ENCODE measurements at regions not wholly inside any gene's neighbourhood (a gene's known extent, or its start where the extent isn't known, plus 50 kb on each side); places are given as distances from the start of the nearest gene placed in this dataset.

DNA sequence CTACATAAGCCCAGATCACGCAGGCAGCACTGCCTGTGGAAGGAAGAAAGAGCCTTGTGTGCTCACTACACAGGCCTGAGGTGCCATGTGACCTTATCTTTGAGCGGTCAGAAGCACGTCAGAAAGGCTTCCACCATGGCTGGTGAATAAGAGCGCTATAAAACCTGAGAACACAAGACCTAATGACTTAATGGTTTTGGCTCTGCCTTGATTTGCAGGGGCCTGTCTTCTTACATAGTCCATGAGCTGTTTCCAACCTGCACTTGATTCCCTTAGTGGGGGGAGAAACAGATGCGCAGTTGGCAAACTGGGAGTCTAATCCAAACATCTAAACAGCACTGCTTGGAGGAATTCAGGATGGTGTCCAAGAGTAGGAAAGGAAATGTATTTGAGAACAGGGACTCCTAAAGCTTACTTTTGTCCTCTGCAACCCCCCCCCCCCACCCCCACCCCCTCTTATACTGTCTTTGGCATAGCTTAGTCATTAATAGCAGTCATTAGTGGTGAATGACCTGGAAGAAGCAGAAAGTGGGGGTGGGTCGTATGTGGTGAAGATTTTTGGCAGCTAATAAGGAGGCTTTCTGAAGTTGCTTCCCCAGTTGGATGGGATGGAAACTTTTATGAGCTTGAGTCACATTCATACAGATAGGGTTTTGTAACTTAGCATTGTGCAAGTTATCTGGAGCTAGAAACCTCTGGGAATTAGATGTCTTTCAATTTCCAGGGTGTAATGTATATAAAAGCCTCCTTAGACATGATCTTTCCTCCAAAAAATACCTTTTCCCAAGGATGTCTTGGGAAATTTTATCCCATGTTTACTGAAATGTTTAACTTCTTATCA is 454.1 kb downstream of the MEIS1 start:
- DNase-seq (ENCODE audit: extremely low read depth, low read depth), result peak; percentile 94
- TF ChIP-seq, protein P1, sequence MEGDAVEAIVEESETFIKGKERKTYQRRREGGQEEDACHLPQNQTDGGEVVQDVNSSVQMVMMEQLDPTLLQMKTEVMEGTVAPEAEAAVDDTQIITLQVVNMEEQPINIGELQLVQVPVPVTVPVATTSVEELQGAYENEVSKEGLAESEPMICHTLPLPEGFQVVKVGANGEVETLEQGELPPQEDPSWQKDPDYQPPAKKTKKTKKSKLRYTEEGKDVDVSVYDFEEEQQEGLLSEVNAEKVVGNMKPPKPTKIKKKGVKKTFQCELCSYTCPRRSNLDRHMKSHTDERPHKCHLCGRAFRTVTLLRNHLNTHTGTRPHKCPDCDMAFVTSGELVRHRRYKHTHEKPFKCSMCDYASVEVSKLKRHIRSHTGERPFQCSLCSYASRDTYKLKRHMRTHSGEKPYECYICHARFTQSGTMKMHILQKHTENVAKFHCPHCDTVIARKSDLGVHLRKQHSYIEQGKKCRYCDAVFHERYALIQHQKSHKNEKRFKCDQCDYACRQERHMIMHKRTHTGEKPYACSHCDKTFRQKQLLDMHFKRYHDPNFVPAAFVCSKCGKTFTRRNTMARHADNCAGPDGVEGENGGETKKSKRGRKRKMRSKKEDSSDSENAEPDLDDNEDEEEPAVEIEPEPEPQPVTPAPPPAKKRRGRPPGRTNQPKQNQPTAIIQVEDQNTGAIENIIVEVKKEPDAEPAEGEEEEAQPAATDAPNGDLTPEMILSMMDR (IDR thresholded peaks at IDR 0.05; ENCODE audit: low read depth, low read length), result no peak

DNA sequence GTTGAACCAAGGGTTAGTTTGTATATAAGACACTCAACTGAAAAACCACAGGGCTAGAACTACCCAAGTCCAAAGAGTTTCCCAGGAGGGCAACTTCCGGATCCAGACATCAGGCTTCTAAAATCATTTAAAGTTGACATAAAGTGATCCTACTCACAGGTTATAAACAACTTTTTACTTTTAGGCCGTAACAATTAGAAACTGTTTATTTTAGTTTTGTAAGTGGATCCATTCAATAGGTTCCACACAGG is 454.6 kb downstream of the MEIS1 start:
- no peak for DNase-seq (ENCODE audit: extremely low read depth, low read depth)
- TF ChIP-seq, protein P1 (IDR thresholded peaks at IDR 0.05; ENCODE audit: low read depth, low read length), result no peak

DNA sequence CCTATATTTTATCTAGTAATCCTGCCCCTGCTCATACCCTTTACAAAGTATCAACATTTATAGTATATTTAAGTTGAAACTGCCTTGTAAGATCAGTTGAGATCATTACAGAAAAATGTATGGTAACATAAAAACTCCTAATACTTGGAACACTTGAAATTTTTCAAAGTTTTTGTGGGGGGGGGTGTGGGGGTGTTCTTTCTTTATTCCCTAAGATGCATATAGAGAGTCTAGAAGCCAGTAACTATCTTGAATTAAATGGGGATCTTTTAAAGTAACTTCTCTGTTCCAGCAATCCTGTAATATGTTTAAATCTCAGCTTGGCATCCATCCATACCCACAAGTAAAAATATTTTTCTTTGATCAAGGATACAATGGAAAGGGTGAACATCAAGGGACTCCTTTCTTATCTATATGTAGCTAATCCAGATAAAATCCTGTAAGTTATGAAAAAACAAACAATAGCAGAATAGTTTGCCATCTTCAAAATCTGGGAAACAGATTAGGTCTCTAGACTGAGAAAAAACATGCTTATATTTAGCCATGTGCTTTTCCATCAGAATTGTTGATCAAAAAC is 455.3 kb downstream of the MEIS1 start:
- TF ChIP-seq, protein P1 (IDR thresholded peaks at IDR 0.05; ENCODE audit: low read depth, low read length), result no peak
- no peak for DNase-seq (ENCODE audit: extremely low read depth, low read depth)

DNA sequence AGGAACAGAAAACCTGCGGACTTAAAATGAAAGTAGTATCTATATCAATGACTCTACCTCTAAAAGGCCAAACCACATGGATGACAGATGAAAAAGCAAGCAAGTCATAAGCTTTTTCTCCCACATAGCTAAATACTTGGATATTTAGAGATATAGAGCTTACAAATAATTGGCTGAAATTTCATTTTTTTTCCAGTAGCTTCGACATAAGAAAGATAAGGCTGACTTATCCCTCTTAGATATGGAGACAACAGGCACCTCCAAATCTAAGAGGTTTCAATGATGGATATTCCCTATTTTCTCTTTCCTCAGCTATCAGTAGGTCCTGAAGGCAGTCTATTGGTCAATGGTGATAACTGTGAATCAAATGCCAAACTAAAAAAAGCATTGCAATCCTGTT is 460.3 kb downstream of the MEIS1 start:
- no peak for DNase-seq (ENCODE audit: extremely low read depth, low read depth)
- TF ChIP-seq, protein P1 (IDR thresholded peaks at IDR 0.05; ENCODE audit: low read depth, low read length), result no peak

DNA sequence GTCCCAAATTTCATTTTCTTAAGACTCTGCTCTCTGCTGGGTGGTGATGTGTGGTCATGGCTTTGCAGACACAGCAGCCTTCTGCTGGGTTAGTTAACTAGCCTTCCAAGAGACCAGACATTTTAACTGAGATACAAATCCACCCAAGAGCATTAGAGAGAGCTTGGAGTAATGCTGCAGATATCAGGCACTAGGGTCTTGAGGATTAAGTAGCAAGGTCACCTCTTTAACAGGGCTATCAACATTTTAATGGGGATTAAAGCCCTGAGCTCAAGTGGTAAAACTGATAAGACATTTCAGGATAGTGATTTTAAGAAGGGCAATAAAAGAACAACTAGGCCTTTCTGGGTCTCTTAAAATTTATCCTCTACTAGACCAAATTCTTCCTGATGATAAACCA is 461.2 kb downstream of the MEIS1 start:
- DNase-seq (ENCODE audit: extremely low read depth, low read depth), result no peak
- TF ChIP-seq, protein P1 (IDR thresholded peaks at IDR 0.05; ENCODE audit: low read depth, low read length), result no peak

DNA sequence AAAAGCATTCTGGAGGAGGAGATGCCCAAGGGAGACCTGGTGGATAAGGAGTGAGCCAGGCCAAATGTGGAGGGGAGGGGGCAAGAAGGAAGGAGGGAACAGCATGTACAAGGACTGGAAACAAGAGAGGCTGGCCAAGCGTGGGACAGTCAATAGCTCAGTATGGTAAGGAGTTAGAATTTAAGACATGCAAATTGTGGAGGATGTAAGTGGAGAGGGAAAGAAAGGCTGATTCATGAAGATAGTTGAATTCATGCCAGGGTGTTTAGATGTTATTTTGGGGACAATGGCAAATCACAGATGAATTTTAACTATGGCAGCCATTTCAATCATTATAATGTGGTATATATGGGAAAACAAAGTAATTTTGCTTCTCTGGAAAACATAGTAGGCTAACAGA is 462.3 kb downstream of the MEIS1 start:
- DNase-seq (ENCODE audit: extremely low read depth, low read depth), result no peak
- TF ChIP-seq, protein P1 (IDR thresholded peaks at IDR 0.05; ENCODE audit: low read depth, low read length), result no peak

DNA sequence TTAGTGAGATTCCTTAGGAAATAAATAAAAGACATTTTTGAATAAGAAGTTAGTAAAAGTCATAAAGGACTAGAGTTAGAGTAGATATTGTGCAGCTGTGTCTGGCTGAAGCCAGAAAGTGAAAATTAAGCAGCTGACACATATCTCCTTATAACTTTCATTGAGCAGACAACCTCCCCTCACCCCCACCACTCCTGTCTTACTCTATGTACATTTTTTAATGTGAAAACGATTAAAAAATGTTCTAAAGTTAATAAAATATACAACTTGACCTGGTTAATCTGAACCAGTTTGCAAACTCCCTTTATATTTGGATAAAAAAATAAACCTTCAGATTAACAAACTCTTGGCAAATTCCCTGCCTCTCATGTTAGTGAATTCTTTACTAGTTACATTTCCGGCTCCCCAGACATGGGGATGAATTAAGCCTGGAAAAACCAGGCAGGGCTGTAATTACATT is 462.8 kb downstream of the MEIS1 start:
- TF ChIP-seq, protein P1 (IDR thresholded peaks at IDR 0.05; ENCODE audit: low read depth, low read length), result no peak
- no peak for DNase-seq (ENCODE audit: extremely low read depth, low read depth)
